Activated CD4-positive, alpha-beta T cell treated with anti-CD3 and anti-CD28 coated beads, Interleukin-2, amount 10 ng/mL, durations not matched to agents 7 days and 5 days (primary cell): ENCODE measurements at regions not wholly inside any gene's neighbourhood (a gene's known extent, or its start where the extent isn't known, plus 50 kb on each side); places are given as distances from the start of the nearest gene placed in this dataset.

Experiments used
- CTCF ChIA-PET: fragments of 350-600 bp; sonication (Branson Sonifier 250); formaldehyde crosslinking; loops from one replicate; lab custom pipeline; 2021; ENCODE audit warnings: antibody characterized with exemption; lab: Charles Lee
- POLR2A ChIA-PET: fragments of 350-600 bp; sonication (Branson Sonifier 250); formaldehyde crosslinking; loops from one replicate; lab custom pipeline; 2021; ENCODE audit warnings: antibody characterized with exemption; lab: Charles Lee
- DNase-seq: peaks from one replicate; pipeline ENCODE4 v3.0.0-alpha.2; 2020
- H3K27ac Mint-ChIP-seq: one replicate; pipeline ENCODE4 v1.8.0; 2021; ENCODE audit warnings: mild to moderate bottlenecking, moderate library complexity, mixed read lengths
- H3K27me3 Mint-ChIP-seq: one replicate; pipeline ENCODE4 v1.8.0; 2021; ENCODE audit warnings: mixed read lengths
- H3K36me3 Mint-ChIP-seq: one replicate; pipeline ENCODE4 v1.8.0; 2021; ENCODE audit warnings: low read depth, mixed read lengths
- H3K4me1 Mint-ChIP-seq: one replicate; pipeline ENCODE4 v1.8.0; 2021; ENCODE audit warnings: mixed read lengths
- H3K4me3 Mint-ChIP-seq: one replicate; pipeline ENCODE4 v1.8.0; 2021; ENCODE audit warnings: mild to moderate bottlenecking, moderate library complexity, mixed read lengths
- H3K9me3 Mint-ChIP-seq: one replicate; pipeline ENCODE4 v1.8.0; 2021; ENCODE audit warnings: mixed read lengths

GRCh38 chr12:107903341-107904061, 129.0 kb downstream of the ASCL4 start:
- Mint-ChIP-seq H3K4me3 (peak overlapping the region; percentile 69), H3K4me1 (peaks cover 12% of the 10 kb centered on the region), H3K36me3 (no peaks in the 10 kb centered on the region), H3K27me3 (peaks cover 63% of the 10 kb centered on the region), H3K9me3 (no peaks in the 10 kb centered on the region), H3K27ac (peak overlapping the region; percentile 67)
- DNase-seq: peak; percentile 46
- ChIA-PET POLR2A (no interaction called here), CTCF (no interaction called here)

- no peaks in the 10 kb centered on the region for H3K36me3 Mint-ChIP-seq
- no peak overlapping the region for H3K4me3 Mint-ChIP-seq
- CTCF ChIA-PET: no interaction called here
- POLR2A ChIA-PET: no interaction called here
- peaks cover 12% of the 10 kb centered on the region for H3K4me1 Mint-ChIP-seq
- H3K9me3 Mint-ChIP-seq: no peaks in the 10 kb centered on the region
- no peak overlapping the region for H3K27ac Mint-ChIP-seq
- H3K27me3 Mint-ChIP-seq: peaks cover 66% of the 10 kb centered on the region
- DNase-seq: no peak
These were observed 132.2 kb downstream of the ASCL4 start for GRCh38 chr12:107906707-107907106.

- Mint-ChIP-seq H3K27me3 (peaks cover 31% of the 10 kb centered on the region), H3K9me3 (no peaks in the 10 kb centered on the region), H3K36me3 (no peaks in the 10 kb centered on the region), H3K27ac (no peak overlapping the region), H3K4me3 (peak overlapping the region; percentile 65), H3K4me1 (peaks cover 7% of the 10 kb centered on the region)
- POLR2A ChIA-PET: no interaction called here
- peak; percentile 67 for DNase-seq
- CTCF ChIA-PET: interaction anchor here (0.5 to 1.7 kb wide), 9 partner anchors 11 to 222 kb away, joined by 3 to 7 read pairs (median 4); no protein-coding TSS in a partner anchor
These were observed 138.0 kb downstream of the ASCL4 start for GRCh38 chr12:107912421-107913004.

- DNase-seq: no peak
- H3K27ac Mint-ChIP-seq: no peak overlapping the region
- H3K9me3 Mint-ChIP-seq: no peaks in the 10 kb centered on the region
- POLR2A ChIA-PET: no interaction called here
- CTCF ChIA-PET: no interaction called here
- peaks cover 19% of the 10 kb centered on the region for H3K27me3 Mint-ChIP-seq
- H3K36me3 Mint-ChIP-seq: no peaks in the 10 kb centered on the region
- H3K4me3 Mint-ChIP-seq: no peak overlapping the region
- H3K4me1 Mint-ChIP-seq: peaks cover 7% of the 10 kb centered on the region
These were observed 140.0 kb downstream of the ASCL4 start for GRCh38 chr12:107914460-107914977.

- H3K4me3 Mint-ChIP-seq: no peak overlapping the region
- H3K27me3 Mint-ChIP-seq: peaks cover 33% of the 10 kb centered on the region
- POLR2A ChIA-PET: no interaction called here
- no peaks in the 10 kb centered on the region for H3K9me3 Mint-ChIP-seq
- DNase-seq: no peak
- H3K36me3 Mint-ChIP-seq: no peaks in the 10 kb centered on the region
- no peaks in the 10 kb centered on the region for H3K4me1 Mint-ChIP-seq
- H3K27ac Mint-ChIP-seq: no peak overlapping the region
- CTCF ChIA-PET: no interaction called here
These were observed 143.7 kb downstream of the ASCL4 start for GRCh38 chr12:107917912-107918800.

- H3K9me3 Mint-ChIP-seq: no peaks in the 10 kb centered on the region
- no peak overlapping the region for H3K27ac Mint-ChIP-seq
- DNase-seq: no peak
- no peaks in the 10 kb centered on the region for H3K36me3 Mint-ChIP-seq
- H3K4me3 Mint-ChIP-seq: no peak overlapping the region
- H3K27me3 Mint-ChIP-seq: peaks cover 36% of the 10 kb centered on the region
- ChIA-PET CTCF (no interaction called here), POLR2A (no interaction called here)
- H3K4me1 Mint-ChIP-seq: no peaks in the 10 kb centered on the region
These were observed 146.6 kb downstream of the ASCL4 start for GRCh38 chr12:107921062-107921461.

GRCh38 chr12:107925125-107925524, 150.6 kb downstream of the ASCL4 start:
- DNase-seq: no peak
- no peaks in the 10 kb centered on the region for H3K36me3 Mint-ChIP-seq
- CTCF ChIA-PET: no interaction called here
- no peaks in the 10 kb centered on the region for H3K9me3 Mint-ChIP-seq
- no peaks in the 10 kb centered on the region for H3K4me1 Mint-ChIP-seq
- H3K27me3 Mint-ChIP-seq: peaks cover 34% of the 10 kb centered on the region
- no peak overlapping the region for H3K27ac Mint-ChIP-seq
- POLR2A ChIA-PET: no interaction called here
- no peak overlapping the region for H3K4me3 Mint-ChIP-seq

GRCh38 chr12:107929436-107929835, 154.9 kb downstream of the ASCL4 start:
- no peak overlapping the region for H3K4me3 Mint-ChIP-seq
- H3K4me1 Mint-ChIP-seq: no peaks in the 10 kb centered on the region
- H3K9me3 Mint-ChIP-seq: no peaks in the 10 kb centered on the region
- H3K27me3 Mint-ChIP-seq: peaks cover 10% of the 10 kb centered on the region
- no peaks in the 10 kb centered on the region for H3K36me3 Mint-ChIP-seq
- no peak for DNase-seq
- ChIA-PET CTCF (no interaction called here), POLR2A (no interaction called here)
- H3K27ac Mint-ChIP-seq: no peak overlapping the region

GRCh38 chr12:107931761-107932160, 157.3 kb downstream of the ASCL4 start:
- H3K4me1 Mint-ChIP-seq: no peaks in the 10 kb centered on the region
- no peak overlapping the region for H3K27ac Mint-ChIP-seq
- no peaks in the 10 kb centered on the region for H3K36me3 Mint-ChIP-seq
- H3K27me3 Mint-ChIP-seq: peaks cover 9% of the 10 kb centered on the region
- H3K4me3 Mint-ChIP-seq: no peak overlapping the region
- DNase-seq: no peak
- ChIA-PET POLR2A (no interaction called here), CTCF (interaction anchor here (1.2 kb wide), 1 partner anchor 19 kb away, joined by 5 read pairs; no protein-coding TSS in a partner anchor)
- H3K9me3 Mint-ChIP-seq: no peaks in the 10 kb centered on the region

GRCh38 chr12:107938446-107938845, 163.9 kb downstream of the ASCL4 start:
- no peak overlapping the region for H3K27ac Mint-ChIP-seq
- H3K27me3 Mint-ChIP-seq: peaks cover 26% of the 10 kb centered on the region
- H3K4me3 Mint-ChIP-seq: no peak overlapping the region
- no peaks in the 10 kb centered on the region for H3K4me1 Mint-ChIP-seq
- ChIA-PET POLR2A (no interaction called here), CTCF (no interaction called here)
- H3K9me3 Mint-ChIP-seq: peaks cover 3% of the 10 kb centered on the region
- no peaks in the 10 kb centered on the region for H3K36me3 Mint-ChIP-seq
- no peak for DNase-seq

GRCh38 chr12:107948391-107948945, 174.0 kb downstream of the ASCL4 start:
- H3K4me1 Mint-ChIP-seq: no peaks in the 10 kb centered on the region

GRCh38 chr12:107951024-107951423, 176.5 kb downstream of the ASCL4 start:
- no peaks in the 10 kb centered on the region for H3K4me1 Mint-ChIP-seq
- ChIA-PET CTCF (no interaction called here), POLR2A (no interaction called here)
- DNase-seq: no peak
- peaks cover 8% of the 10 kb centered on the region for H3K27me3 Mint-ChIP-seq
- no peaks in the 10 kb centered on the region for H3K36me3 Mint-ChIP-seq
- H3K9me3 Mint-ChIP-seq: no peaks in the 10 kb centered on the region
- H3K4me3 Mint-ChIP-seq: no peak overlapping the region
- no peak overlapping the region for H3K27ac Mint-ChIP-seq

More at GRCh38 chr12:107948391-107948945, 174.0 kb downstream of the ASCL4 start:
- ChIA-PET CTCF (no interaction called here), POLR2A (no interaction called here)
- Mint-ChIP-seq H3K4me3 (no peak overlapping the region), H3K27me3 (peaks cover 17% of the 10 kb centered on the region), H3K36me3 (no peaks in the 10 kb centered on the region), H3K9me3 (no peaks in the 10 kb centered on the region), H3K27ac (no peak overlapping the region)
- DNase-seq: no peak
